ENCODE measurements at regions not wholly inside any gene's neighbourhood (a gene's known extent, or its start where the extent isn't known, plus 50 kb on each side); places are given as distances from the start of the nearest gene placed in this dataset.

DNA sequence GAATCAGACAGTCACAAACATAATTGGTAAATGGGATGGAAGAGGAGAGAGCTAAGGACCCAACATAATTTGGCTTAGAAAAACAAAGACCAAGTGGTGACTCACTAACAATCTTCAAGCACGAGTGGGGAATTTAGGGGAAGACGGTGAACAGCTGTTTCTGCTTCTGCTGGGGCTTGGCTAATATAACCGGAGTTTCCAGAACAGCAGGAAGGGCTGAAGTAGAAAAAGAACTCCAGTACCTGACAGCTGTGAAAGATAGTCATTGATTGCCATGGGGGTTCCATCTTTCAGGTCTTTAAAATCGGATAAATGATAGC, 290.9 kb upstream of the LDB2 start:
- DNase-seq (ENCODE audit: low spot score), result no peak
- in situ Hi-C loops (cut with MboI; ENCODE audit: low sequenced_read_pairs, unreplicated experiment), result no loop called here
- TF ChIP-seq CTCF (IDR thresholded peaks at IDR 0.05; ENCODE audit: borderline replicate concordance, control extremely low read depth, extremely low read depth, insufficient read depth, missing control alignments), result no peak

- no peak for TF ChIP-seq CTCF (IDR thresholded peaks at IDR 0.05; ENCODE audit: borderline replicate concordance, control extremely low read depth, extremely low read depth, insufficient read depth, missing control alignments)
- in situ Hi-C loops (cut with MboI; ENCODE audit: low sequenced_read_pairs, unreplicated experiment), result no loop called here
- no peak for DNase-seq (ENCODE audit: low spot score)
Observed at GRCh38 chr4:17188547-17189400, 290.3 kb upstream of the LDB2 start.

- TF ChIP-seq CTCF (IDR thresholded peaks at IDR 0.05; ENCODE audit: borderline replicate concordance, control extremely low read depth, extremely low read depth, insufficient read depth, missing control alignments), result no peak
- in situ Hi-C loops (cut with MboI; ENCODE audit: low sequenced_read_pairs, unreplicated experiment), result no loop called here
- no peak for DNase-seq (ENCODE audit: low spot score)
Observed at GRCh38 chr4:17188125-17188524, 289.7 kb upstream of the LDB2 start.

GRCh38 chr4:17187003-17187402, 288.6 kb upstream of the LDB2 start:
- no peak for TF ChIP-seq CTCF (IDR thresholded peaks at IDR 0.05; ENCODE audit: borderline replicate concordance, control extremely low read depth, extremely low read depth, insufficient read depth, missing control alignments)
- DNase-seq (ENCODE audit: low spot score), result no peak
- in situ Hi-C loops (cut with MboI; ENCODE audit: low sequenced_read_pairs, unreplicated experiment), result no loop called here

- DNase-seq (ENCODE audit: low spot score), result no peak
- in situ Hi-C loops (cut with MboI; ENCODE audit: low sequenced_read_pairs, unreplicated experiment), result no loop called here
- TF ChIP-seq CTCF (IDR thresholded peaks at IDR 0.05; ENCODE audit: borderline replicate concordance, control extremely low read depth, extremely low read depth, insufficient read depth, missing control alignments), result no peak
Observed at GRCh38 chr4:17182888-17183287, 284.4 kb upstream of the LDB2 start.

DNA sequence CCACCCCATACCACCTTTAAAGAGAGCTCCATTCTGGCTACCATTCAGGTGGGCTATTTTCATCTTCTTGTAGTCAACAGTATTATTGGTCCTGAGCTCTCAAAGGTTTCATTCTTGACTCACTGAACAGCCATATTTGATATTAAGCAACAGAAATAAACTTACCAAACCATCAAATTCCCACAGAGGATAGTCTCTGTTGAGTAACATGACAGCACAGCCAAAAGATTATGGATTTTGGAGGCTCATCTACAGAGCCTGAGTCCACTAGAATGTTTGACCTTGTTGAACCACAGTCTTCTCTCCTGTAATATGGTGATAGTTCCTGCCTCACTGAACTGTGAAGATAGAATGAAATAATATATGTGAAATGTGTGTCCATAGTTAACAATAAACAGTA, 276.3 kb upstream of the LDB2 start:
- in situ Hi-C loops (cut with MboI; ENCODE audit: low sequenced_read_pairs, unreplicated experiment), result no loop called here
- no peak for TF ChIP-seq CTCF (IDR thresholded peaks at IDR 0.05; ENCODE audit: borderline replicate concordance, control extremely low read depth, extremely low read depth, insufficient read depth, missing control alignments)
- no peak for DNase-seq (ENCODE audit: low spot score)
